DND-41 (cell line): ENCODE measurements at regions not wholly inside any gene's neighbourhood (a gene's known extent, or its start where the extent isn't known, plus 50 kb on each side); places are given as distances from the start of the nearest gene placed in this dataset.

ENCODE experiments used
- ATAC-seq: fragments of 200-7000 bp; cut with Tn5 transposase; 3 replicates; pipeline ENCODE4 v1.9.1; 2021; ENCODE audit warnings: low read depth; ENCODE audit not compliant: insufficient read depth
- DNase-seq: peaks from one replicate; pipeline ENCODE4 v3.0.0-alpha.2; 2020
- H2AFZ ChIP-seq: 2 replicates; pipeline ENCODE4 v1.6.0; 2012; ENCODE audit warnings: low read depth, low read length
- H3K27ac ChIP-seq: 2 replicates; pipeline ENCODE4 v1.5.1; 2012; ENCODE audit warnings: low read length, inconsistent platforms
- H3K27me3 ChIP-seq: fragments of 200-600 bp; sonication (generic); 2 replicates; pipeline ENCODE4 v1.6.0; 2012; ENCODE audit warnings: low read length, mild to moderate bottlenecking, inconsistent platforms; ENCODE audit not compliant: insufficient read depth, poor library complexity
- H3K36me3 ChIP-seq: 2 replicates; pipeline ENCODE4 v1.5.1; 2012; ENCODE audit warnings: low read length, inconsistent platforms; ENCODE audit not compliant: insufficient read depth
- H3K4me1 ChIP-seq: 2 replicates; pipeline ENCODE4 v1.5.1; 2012; ENCODE audit warnings: mild to moderate bottlenecking, low read length; ENCODE audit not compliant: insufficient read depth
- H3K4me2 ChIP-seq: 2 replicates; pipeline ENCODE4 v1.6.0; 2012; ENCODE audit warnings: mild to moderate bottlenecking, moderate library complexity, low read length, inconsistent platforms; ENCODE audit not compliant: insufficient read depth
- H3K4me3 ChIP-seq, 2 experiments: fragments of 200-600 bp in 1 of 2; shearing (Covaris generic) in 1 of 2; 2 replicates each; pipeline ENCODE4 v1.5.1; 2012 to 2016; ENCODE audit warnings: inconsistent platforms in 2 of 2, low read length in 2 of 2, mild to moderate bottlenecking in 2 of 2, low read depth in 1 of 2, moderate library complexity in 1 of 2
- H3K79me2 ChIP-seq: 2 replicates; pipeline ENCODE4 v1.6.0; 2012; ENCODE audit warnings: low read length, inconsistent platforms; ENCODE audit not compliant: insufficient read depth
- H3K9ac ChIP-seq: 2 replicates; pipeline ENCODE4 v1.6.0; 2012; ENCODE audit warnings: low read depth, mild to moderate bottlenecking, inconsistent platforms, low read length, moderate library complexity
- H3K9me3 ChIP-seq: 2 replicates; pipeline ENCODE4 v1.5.1; 2012; ENCODE audit warnings: low read length, moderate library complexity, mild to moderate bottlenecking, inconsistent platforms; ENCODE audit not compliant: insufficient read depth, severe bottlenecking
- H4K20me1 ChIP-seq: 2 replicates; pipeline ENCODE4 v1.6.0; 2012; ENCODE audit warnings: low read length; ENCODE audit not compliant: insufficient read depth
- EZH2 ChIP-seq: IDR thresholded peaks from 3 replicates; pipeline ENCODE4 v1.6.1; 2012; ENCODE audit warnings: borderline replicate concordance, low read depth, mild to moderate bottlenecking, moderate library complexity, low read length, inconsistent platforms; ENCODE audit not compliant: severe bottlenecking
- TF ChIP-seq, protein P1 (sequence below): IDR thresholded peaks from 2 replicates; pipeline ENCODE4 v1.5.1; 2012; ENCODE audit warnings: borderline replicate concordance, low read length, moderate library complexity, mild to moderate bottlenecking; ENCODE audit not compliant: poor library complexity, severe bottlenecking; ENCODE audit errors: extremely low read depth

DNA sequence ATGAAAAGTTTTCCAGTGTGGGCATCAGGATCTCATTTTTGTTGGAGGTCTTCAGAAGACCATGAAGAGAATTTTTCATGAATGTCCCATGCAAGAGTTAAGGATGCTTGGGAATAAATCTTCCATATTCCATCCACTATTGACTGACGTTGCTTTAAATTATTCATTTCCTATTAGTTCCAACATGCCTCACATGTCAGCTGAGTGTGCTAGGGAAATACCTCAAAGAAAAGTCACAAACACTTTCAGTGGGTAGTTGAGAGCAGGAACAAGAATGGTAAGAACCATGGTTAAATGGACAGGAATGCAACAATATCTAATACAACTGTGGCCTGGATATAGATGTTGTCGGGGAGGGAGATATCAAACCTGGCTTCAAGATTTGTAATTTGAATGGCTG lies 610.1 kb downstream of the TECRL start:
- no peak for DNase-seq
- no peaks in the 10 kb centered on the region for H3K79me2 ChIP-seq
- TF ChIP-seq, protein P1, sequence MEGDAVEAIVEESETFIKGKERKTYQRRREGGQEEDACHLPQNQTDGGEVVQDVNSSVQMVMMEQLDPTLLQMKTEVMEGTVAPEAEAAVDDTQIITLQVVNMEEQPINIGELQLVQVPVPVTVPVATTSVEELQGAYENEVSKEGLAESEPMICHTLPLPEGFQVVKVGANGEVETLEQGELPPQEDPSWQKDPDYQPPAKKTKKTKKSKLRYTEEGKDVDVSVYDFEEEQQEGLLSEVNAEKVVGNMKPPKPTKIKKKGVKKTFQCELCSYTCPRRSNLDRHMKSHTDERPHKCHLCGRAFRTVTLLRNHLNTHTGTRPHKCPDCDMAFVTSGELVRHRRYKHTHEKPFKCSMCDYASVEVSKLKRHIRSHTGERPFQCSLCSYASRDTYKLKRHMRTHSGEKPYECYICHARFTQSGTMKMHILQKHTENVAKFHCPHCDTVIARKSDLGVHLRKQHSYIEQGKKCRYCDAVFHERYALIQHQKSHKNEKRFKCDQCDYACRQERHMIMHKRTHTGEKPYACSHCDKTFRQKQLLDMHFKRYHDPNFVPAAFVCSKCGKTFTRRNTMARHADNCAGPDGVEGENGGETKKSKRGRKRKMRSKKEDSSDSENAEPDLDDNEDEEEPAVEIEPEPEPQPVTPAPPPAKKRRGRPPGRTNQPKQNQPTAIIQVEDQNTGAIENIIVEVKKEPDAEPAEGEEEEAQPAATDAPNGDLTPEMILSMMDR, result no peak
- no peak for TF ChIP-seq EZH2

DNA sequence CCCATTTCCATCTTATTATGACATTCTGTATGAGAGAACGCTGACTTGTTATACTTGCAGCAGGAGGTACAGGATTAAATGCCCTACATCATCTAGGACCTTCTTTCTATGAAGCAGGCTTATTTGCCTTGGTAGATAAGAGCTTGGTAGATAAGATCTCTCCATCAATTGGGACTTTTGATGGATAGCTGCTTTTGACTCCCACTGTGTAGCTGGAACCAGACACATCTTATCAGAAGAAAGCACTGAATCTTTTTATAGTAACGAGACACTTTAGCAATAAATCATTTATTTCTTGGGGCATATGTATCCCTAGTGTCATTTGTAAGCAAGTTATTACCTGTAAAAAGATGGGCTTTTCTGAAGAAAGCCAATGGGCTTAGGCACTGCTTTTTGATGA lies 613.9 kb downstream of the TECRL start:
- DNase-seq, result no peak
- TF ChIP-seq, protein P1, result no peak
- no peak for TF ChIP-seq EZH2
- no peak for ATAC-seq
- no peaks in the 10 kb centered on the region for H4K20me1 ChIP-seq
- no peaks in the 10 kb centered on the region for H3K4me1 ChIP-seq
- no peaks in the 10 kb centered on the region for H3K36me3 ChIP-seq
- no peak overlapping the region for H3K4me3 ChIP-seq
- H3K4me2 ChIP-seq, result no peak overlapping the region
- no peak overlapping the region for H2AFZ ChIP-seq
- H3K27me3 ChIP-seq, result no peaks in the 10 kb centered on the region
- H3K9me3 ChIP-seq, result no peaks in the 10 kb centered on the region
- H3K27ac ChIP-seq, result no peak overlapping the region
- no peaks in the 10 kb centered on the region for H3K79me2 ChIP-seq
- H3K9ac ChIP-seq, result no peak overlapping the region

More for the DNA sequence above, 610.1 kb downstream of the TECRL start:
- Histone ChIP-seq H3K4me2 (no peak overlapping the region), H4K20me1 (no peaks in the 10 kb centered on the region), H3K27me3 (no peaks in the 10 kb centered on the region), H3K27ac (no peak overlapping the region), H2AFZ (no peak overlapping the region), H3K4me1 (no peaks in the 10 kb centered on the region), H3K9me3 (no peaks in the 10 kb centered on the region), H3K9ac (no peak overlapping the region), H3K4me3 (no peak overlapping the region), H3K36me3 (no peaks in the 10 kb centered on the region)
- no peak for ATAC-seq

DNA sequence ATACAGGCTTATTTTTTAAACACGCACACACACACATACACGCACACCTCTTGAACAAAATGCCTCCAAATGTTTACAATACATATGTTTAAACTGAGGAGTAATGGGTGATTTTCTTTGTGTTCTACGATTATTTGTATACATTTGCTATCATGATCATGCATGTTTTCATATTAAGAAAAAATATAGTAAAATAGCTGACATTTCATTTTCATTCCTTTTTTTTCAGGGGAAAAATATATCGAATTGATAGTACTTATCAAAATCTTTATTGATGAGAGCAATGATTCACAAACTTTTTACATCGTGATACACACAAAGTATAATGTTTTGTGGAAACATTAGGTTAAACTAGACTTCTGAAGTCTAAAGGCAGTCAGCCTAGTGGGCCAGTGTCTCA lies 618.9 kb downstream of the TECRL start:
- DNase-seq (no peak), ATAC-seq (no peak)
- TF ChIP-seq EZH2, result no peak
- TF ChIP-seq, protein P1, result no peak
- Histone ChIP-seq H4K20me1 (no peaks in the 10 kb centered on the region), H3K4me2 (no peak overlapping the region), H2AFZ (no peak overlapping the region), H3K27me3 (no peaks in the 10 kb centered on the region), H3K4me3 (no peak overlapping the region), H3K9me3 (no peaks in the 10 kb centered on the region), H3K27ac (no peak overlapping the region), H3K36me3 (no peaks in the 10 kb centered on the region), H3K79me2 (no peaks in the 10 kb centered on the region), H3K9ac (no peak overlapping the region), H3K4me1 (no peaks in the 10 kb centered on the region)

DNA sequence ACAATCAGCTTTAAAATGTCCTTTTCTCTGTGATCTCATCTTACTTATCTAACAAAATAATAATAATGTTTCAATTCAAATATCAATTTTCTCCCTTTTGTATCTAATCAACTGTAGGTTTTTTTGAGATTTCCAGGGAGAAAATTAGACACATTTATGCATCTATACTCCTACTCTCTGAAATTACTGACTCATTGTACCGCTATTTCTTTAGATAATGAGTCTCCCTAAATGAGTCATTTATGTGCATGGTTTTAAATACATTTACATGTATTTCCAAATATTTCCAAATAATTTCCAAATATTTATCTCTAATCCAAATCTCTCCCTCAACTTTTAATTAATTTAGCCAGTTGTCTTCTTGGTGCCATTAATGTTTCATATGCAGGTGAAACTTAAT lies 621.0 kb downstream of the TECRL start:
- H3K4me2 ChIP-seq, result no peak overlapping the region
- H3K9ac ChIP-seq, result no peak overlapping the region
- no peak for TF ChIP-seq EZH2
- TF ChIP-seq, protein P1, result no peak
- H3K79me2 ChIP-seq, result no peaks in the 10 kb centered on the region
- ATAC-seq (no peak), DNase-seq (no peak)
- H3K27ac ChIP-seq, result no peak overlapping the region
- no peak overlapping the region for H2AFZ ChIP-seq
- H4K20me1 ChIP-seq, result no peaks in the 10 kb centered on the region
- H3K4me3 ChIP-seq, result no peak overlapping the region
- H3K27me3 ChIP-seq, result no peaks in the 10 kb centered on the region
- H3K36me3 ChIP-seq, result no peaks in the 10 kb centered on the region
- H3K9me3 ChIP-seq, result no peaks in the 10 kb centered on the region
- no peaks in the 10 kb centered on the region for H3K4me1 ChIP-seq
